ENCODE measurements at regions not wholly inside any gene's neighbourhood (a gene's known extent, or its start where the extent isn't known, plus 50 kb on each side); places are given as distances from the start of the nearest gene placed in this dataset.

DNA sequence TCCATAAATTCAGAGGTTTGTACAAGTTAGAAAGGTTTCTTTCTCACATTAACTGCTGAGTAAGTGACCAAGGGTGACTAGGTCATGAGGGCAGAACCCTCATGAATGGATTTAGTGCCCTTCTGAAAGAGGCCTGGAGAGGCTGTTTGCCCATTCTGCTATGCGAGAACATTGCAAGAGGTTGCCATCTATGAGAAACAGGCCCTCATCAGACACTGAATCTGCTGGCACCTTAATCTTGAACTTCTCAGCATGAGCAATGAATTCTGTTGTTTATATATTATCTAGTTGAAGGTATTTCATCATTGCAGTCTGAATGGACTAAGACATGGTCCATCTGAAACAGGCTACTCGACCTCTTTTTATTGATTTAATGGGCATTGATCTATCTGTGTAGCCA, 96.2 kb upstream of the GPRIN3 start:
- H3K36me3 ChIP-seq (ENCODE audit: control insufficient read depth, low read length), result no peaks in the 10 kb centered on the region
- H3K4me3 ChIP-seq (ENCODE audit: low read length), result no peak overlapping the region
- no peaks in the 10 kb centered on the region for H3K79me2 ChIP-seq (ENCODE audit: control insufficient read depth, low read length)
- H3K27ac ChIP-seq (ENCODE audit: low read depth, low read length), result no peak overlapping the region
- no peak overlapping the region for H3K4me2 ChIP-seq (ENCODE audit: low read length)
- peaks cover 5% of the 10 kb centered on the region for H3K4me1 ChIP-seq (ENCODE audit: control insufficient read depth, low read length)
- TF ChIP-seq EZH2phosphoT487 (IDR thresholded peaks at IDR 0.05; ENCODE audit: borderline replicate concordance, low read length), result no peak
- TF ChIP-seq, protein P1, sequence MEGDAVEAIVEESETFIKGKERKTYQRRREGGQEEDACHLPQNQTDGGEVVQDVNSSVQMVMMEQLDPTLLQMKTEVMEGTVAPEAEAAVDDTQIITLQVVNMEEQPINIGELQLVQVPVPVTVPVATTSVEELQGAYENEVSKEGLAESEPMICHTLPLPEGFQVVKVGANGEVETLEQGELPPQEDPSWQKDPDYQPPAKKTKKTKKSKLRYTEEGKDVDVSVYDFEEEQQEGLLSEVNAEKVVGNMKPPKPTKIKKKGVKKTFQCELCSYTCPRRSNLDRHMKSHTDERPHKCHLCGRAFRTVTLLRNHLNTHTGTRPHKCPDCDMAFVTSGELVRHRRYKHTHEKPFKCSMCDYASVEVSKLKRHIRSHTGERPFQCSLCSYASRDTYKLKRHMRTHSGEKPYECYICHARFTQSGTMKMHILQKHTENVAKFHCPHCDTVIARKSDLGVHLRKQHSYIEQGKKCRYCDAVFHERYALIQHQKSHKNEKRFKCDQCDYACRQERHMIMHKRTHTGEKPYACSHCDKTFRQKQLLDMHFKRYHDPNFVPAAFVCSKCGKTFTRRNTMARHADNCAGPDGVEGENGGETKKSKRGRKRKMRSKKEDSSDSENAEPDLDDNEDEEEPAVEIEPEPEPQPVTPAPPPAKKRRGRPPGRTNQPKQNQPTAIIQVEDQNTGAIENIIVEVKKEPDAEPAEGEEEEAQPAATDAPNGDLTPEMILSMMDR (IDR thresholded peaks at IDR 0.05; ENCODE audit: low read depth, low read length, poor library complexity, severe bottlenecking), result no peak
- no peaks in the 10 kb centered on the region for H3K9me2 ChIP-seq (replicated peaks; ENCODE audit: control insufficient read depth, low read length)
- no peaks in the 10 kb centered on the region for H3K9me3 ChIP-seq (ENCODE audit: control insufficient read depth, insufficient read depth, low read length)
- no peaks in the 10 kb centered on the region for H3F3A ChIP-seq (ENCODE audit: control insufficient read depth, insufficient read depth)
- H3K27me3 ChIP-seq (ENCODE audit: control insufficient read depth, low read length), result peaks cover 3% of the 10 kb centered on the region; the same call in 1 of the 2 replicates
- H4K20me1 ChIP-seq (ENCODE audit: control insufficient read depth, insufficient read depth, low read depth, low read length), result no peaks in the 10 kb centered on the region

DNA sequence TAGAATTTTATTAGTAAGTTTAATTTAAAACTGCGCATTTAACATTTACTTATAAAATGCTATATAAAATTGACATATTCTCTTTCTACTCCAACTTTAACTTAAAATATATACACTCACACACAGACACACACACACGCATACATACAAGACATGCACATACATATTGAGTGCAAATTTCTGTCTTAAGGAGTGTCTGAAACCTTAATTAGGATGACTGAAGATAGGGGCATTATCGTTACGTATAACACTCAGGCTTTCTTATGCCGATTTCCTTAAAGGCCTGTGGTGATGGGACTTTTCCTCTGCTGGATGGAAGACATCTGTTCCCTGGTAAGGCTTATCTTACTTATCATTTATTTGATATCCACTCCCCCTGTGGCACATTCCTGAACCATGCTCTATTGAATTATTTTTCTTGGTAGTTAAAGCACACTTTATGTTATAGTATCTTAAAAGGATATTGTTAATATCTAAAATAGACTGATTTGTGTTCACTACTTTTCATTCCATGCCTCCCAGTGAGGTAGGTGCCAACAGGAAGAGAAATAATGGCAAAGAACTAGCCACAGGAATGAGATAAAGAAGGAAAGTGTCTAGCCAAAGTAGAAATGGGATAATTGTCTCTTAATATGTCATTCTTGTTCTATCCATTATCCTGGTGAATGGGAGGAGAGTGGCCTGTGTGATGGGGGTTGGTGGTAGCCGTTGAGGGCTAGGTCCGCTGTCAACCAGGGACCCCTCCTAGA, 92.9 kb upstream of the GPRIN3 start:
- no peaks in the 10 kb centered on the region for H3K9me2 ChIP-seq (replicated peaks; ENCODE audit: control insufficient read depth, low read length)
- TF ChIP-seq, protein P1 (IDR thresholded peaks at IDR 0.05; ENCODE audit: low read depth, low read length, poor library complexity, severe bottlenecking), result no peak
- TF ChIP-seq EZH2phosphoT487 (IDR thresholded peaks at IDR 0.05; ENCODE audit: borderline replicate concordance, low read length), result no peak
- H3K4me3 ChIP-seq (ENCODE audit: low read length), result no peak overlapping the region
- no peaks in the 10 kb centered on the region for H3F3A ChIP-seq (ENCODE audit: control insufficient read depth, insufficient read depth)
- H3K27ac ChIP-seq (ENCODE audit: low read depth, low read length), result no peak overlapping the region
- no peaks in the 10 kb centered on the region for H4K20me1 ChIP-seq (ENCODE audit: control insufficient read depth, insufficient read depth, low read depth, low read length)
- no peak overlapping the region for H3K4me2 ChIP-seq (ENCODE audit: low read length)
- H3K79me2 ChIP-seq (ENCODE audit: control insufficient read depth, low read length), result no peaks in the 10 kb centered on the region
- no peaks in the 10 kb centered on the region for H3K9me3 ChIP-seq (ENCODE audit: control insufficient read depth, insufficient read depth, low read length)
- no peaks in the 10 kb centered on the region for H3K4me1 ChIP-seq (ENCODE audit: control insufficient read depth, low read length)
- no peaks in the 10 kb centered on the region for H3K36me3 ChIP-seq (ENCODE audit: control insufficient read depth, low read length)
- H3K27me3 ChIP-seq (ENCODE audit: control insufficient read depth, low read length), result peaks cover 14% of the 10 kb centered on the region

DNA sequence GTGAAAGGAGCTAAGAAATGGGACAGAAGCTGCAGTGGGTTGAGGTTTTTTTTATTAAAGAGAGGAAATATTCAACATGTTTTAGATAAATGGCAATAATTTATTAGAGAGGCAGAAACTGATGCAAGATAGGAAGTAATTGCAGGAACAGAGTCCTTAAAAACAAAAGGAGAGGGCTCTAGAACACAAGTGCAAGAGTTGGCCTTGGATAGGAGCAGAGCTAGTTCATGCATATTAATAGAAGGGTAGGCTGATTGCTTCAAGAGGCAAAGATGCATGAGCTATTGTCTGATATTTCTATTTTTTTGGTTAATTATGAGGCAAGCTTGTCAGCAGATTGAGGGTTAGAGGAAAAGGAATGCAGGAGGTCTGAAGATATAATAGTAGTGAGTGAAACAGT, 91.0 kb upstream of the GPRIN3 start:
- H3K27ac ChIP-seq (ENCODE audit: low read depth, low read length), result no peak overlapping the region
- no peaks in the 10 kb centered on the region for H3F3A ChIP-seq (ENCODE audit: control insufficient read depth, insufficient read depth)
- H3K27me3 ChIP-seq (ENCODE audit: control insufficient read depth, low read length), result peaks cover 14% of the 10 kb centered on the region
- H3K4me3 ChIP-seq (ENCODE audit: low read length), result no peak overlapping the region
- H3K79me2 ChIP-seq (ENCODE audit: control insufficient read depth, low read length), result no peaks in the 10 kb centered on the region
- H3K36me3 ChIP-seq (ENCODE audit: control insufficient read depth, low read length), result no peaks in the 10 kb centered on the region
- H3K4me2 ChIP-seq (ENCODE audit: low read length), result no peak overlapping the region
- H4K20me1 ChIP-seq (ENCODE audit: control insufficient read depth, insufficient read depth, low read depth, low read length), result no peaks in the 10 kb centered on the region
- H3K9me3 ChIP-seq (ENCODE audit: control insufficient read depth, insufficient read depth, low read length), result no peaks in the 10 kb centered on the region
- TF ChIP-seq EZH2phosphoT487 (IDR thresholded peaks at IDR 0.05; ENCODE audit: borderline replicate concordance, low read length), result no peak
- TF ChIP-seq, protein P1 (IDR thresholded peaks at IDR 0.05; ENCODE audit: low read depth, low read length, poor library complexity, severe bottlenecking), result no peak
- no peaks in the 10 kb centered on the region for H3K9me2 ChIP-seq (replicated peaks; ENCODE audit: control insufficient read depth, low read length)
- H3K4me1 ChIP-seq (ENCODE audit: control insufficient read depth, low read length), result no peaks in the 10 kb centered on the region

Measured in DOHH2 (cell line).